ENCODE measurements at regions not wholly inside any gene's neighbourhood (a gene's known extent, or its start where the extent isn't known, plus 50 kb on each side); places are given as distances from the start of the nearest gene placed in this dataset.
"Not testable (repeated sequence)": the region's sequence is repeated elsewhere in the genome, so short reads cannot be mapped to it uniquely, and the experiment has no call there.

DNA sequence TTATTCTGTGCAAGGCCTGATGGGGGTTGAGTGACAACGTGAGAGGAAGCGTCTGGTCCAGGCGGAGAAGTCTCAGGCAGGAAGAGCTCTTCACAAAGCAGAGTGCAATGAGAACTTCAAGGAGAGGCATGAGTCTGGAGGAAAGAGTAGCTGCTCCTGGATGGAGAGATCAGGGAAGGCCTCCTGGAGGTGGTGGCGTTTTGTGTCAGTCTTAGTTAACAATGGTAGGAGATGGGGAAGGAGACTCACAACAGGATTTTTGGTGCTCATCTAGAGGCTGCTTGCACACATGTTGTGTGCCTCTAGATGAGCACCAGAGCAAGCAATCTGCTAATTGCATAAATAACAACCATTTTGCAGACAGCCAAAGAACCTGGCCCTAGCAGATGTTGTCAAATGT, 442.8 kb upstream of the PODXL start:
- DNase-seq (ENCODE audit: low read depth in 2 of 2): no peak
- no peak overlapping the region for H3K4me3 ChIP-seq (replicated peaks in 1 of 2; ENCODE audit: low read depth in 2 of 2, low read length in 2 of 2)
- TF ChIP-seq, protein P1, sequence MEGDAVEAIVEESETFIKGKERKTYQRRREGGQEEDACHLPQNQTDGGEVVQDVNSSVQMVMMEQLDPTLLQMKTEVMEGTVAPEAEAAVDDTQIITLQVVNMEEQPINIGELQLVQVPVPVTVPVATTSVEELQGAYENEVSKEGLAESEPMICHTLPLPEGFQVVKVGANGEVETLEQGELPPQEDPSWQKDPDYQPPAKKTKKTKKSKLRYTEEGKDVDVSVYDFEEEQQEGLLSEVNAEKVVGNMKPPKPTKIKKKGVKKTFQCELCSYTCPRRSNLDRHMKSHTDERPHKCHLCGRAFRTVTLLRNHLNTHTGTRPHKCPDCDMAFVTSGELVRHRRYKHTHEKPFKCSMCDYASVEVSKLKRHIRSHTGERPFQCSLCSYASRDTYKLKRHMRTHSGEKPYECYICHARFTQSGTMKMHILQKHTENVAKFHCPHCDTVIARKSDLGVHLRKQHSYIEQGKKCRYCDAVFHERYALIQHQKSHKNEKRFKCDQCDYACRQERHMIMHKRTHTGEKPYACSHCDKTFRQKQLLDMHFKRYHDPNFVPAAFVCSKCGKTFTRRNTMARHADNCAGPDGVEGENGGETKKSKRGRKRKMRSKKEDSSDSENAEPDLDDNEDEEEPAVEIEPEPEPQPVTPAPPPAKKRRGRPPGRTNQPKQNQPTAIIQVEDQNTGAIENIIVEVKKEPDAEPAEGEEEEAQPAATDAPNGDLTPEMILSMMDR (IDR thresholded peaks at IDR 0.05; ENCODE audit: low read depth, low read length): no peak

DNA sequence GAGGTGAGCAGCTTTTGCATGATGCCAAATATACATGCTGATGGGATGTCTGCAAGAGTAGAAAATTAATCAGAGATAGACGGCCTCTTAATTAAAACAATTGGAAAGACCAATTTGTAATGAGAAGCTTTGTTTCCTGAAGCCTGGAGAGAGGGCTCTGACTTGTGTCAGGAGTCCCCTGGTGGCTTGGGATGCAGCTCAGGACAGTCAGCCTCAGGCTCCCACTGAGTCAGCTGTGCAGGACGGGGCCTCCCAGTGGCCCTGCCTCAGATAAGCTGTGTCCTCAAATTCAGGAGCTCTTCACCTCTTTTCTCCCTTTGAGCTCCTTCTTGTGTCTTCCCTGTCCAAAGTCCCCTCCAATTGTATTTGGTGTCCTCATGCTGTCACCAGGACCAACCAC, 438.9 kb upstream of the PODXL start:
- DNase-seq (ENCODE audit: low read depth in 2 of 2): no peak
- no peak overlapping the region for H3K4me3 ChIP-seq (replicated peaks in 1 of 2; ENCODE audit: low read depth in 2 of 2, low read length in 2 of 2)
- TF ChIP-seq, protein P1 (IDR thresholded peaks at IDR 0.05; ENCODE audit: low read depth, low read length): no peak

GRCh38 chr7:131981069-131981468, 424.6 kb upstream of the PODXL start:
- not testable (repeated sequence) for H3K4me3 ChIP-seq (replicated peaks in 1 of 2; ENCODE audit: low read depth in 2 of 2, low read length in 2 of 2); DNase-seq (ENCODE audit: low read depth in 2 of 2)

DNA sequence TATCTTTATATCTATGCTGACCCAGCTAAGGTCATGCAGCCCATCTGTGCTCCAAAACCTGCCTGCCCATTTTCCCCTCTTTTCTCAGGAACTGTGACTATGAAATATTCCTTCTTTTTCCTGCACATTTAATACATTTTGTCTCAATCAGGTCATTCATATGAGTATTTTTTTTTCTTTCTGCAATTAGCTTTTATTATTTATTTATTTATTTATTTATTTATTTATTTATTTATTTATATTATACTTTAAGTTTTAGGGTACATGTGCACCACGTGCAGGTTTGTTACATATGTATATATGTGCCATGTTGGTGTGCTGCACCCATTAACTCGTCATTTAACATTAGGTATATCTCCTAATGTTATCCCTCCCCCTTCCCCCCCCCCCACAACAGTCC, 421.7 kb upstream of the PODXL start:
- not testable (repeated sequence) for DNase-seq (ENCODE audit: low read depth in 2 of 2)

DNA sequence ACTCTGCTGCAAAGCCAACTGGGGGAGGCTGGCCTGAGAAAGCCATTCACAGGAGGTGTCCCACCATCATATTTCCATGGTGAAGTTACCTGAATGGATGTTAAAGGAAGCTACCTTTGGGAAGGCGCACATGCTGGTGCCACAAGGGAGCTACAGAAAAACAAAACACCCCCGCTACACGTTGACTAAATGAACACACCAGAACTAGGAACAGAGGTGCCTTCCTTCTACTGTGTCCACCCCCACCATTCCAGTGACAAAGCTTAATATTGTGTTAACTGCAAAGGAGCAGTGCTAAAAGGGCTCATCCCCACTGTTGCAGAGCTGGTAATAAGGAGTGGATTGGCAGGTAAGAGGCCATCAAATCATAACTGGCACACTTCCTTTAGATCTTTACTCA, 420.0 kb upstream of the PODXL start:
- TF ChIP-seq, protein P1 (IDR thresholded peaks at IDR 0.05; ENCODE audit: low read depth, low read length): no peak
- DNase-seq (ENCODE audit: low read depth in 2 of 2): no peak
- H3K4me3 ChIP-seq (replicated peaks in 1 of 2; ENCODE audit: low read depth in 2 of 2, low read length in 2 of 2): no peak overlapping the region

More for the DNA sequence above, 421.7 kb upstream of the PODXL start:
- not testable (repeated sequence) for H3K4me3 ChIP-seq (replicated peaks in 1 of 2; ENCODE audit: low read depth in 2 of 2, low read length in 2 of 2)

- H3K4me3 ChIP-seq (replicated peaks in 1 of 2; ENCODE audit: low read depth in 2 of 2, low read length in 2 of 2): no peak overlapping the region
- TF ChIP-seq, protein P1 (IDR thresholded peaks at IDR 0.05; ENCODE audit: low read depth, low read length): no peak
These were observed 418.2 kb upstream of the PODXL start for GRCh38 chr7:131974671-131975070.

GRCh38 chr7:131972251-131972650, 415.8 kb upstream of the PODXL start:
- no peak for DNase-seq (ENCODE audit: low read depth in 2 of 2)
- TF ChIP-seq, protein P1 (IDR thresholded peaks at IDR 0.05; ENCODE audit: low read depth, low read length): no peak
- no peak overlapping the region for H3K4me3 ChIP-seq (replicated peaks in 1 of 2; ENCODE audit: low read depth in 2 of 2, low read length in 2 of 2)

More at GRCh38 chr7:131974671-131975070, 418.2 kb upstream of the PODXL start:
- DNase-seq (ENCODE audit: low read depth in 2 of 2): no peak

DNA sequence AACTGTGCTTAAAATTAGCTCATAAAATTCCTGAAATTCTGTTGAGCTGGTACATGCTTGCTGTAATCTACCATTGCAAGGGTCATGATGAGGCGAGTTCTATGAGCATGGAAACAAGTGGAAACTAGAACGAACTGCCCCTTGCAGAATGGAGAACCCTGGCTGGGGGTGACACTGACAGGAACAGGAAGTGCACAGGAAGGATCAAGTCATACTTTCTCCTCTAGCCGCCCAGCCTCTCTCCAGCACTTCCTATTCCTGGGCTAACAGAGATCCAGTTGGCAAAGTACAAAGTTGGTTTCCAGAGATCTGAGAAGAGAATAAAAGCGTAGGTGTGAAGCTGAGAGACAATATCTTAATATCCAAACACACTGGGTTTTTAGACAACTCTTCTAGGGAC, 414.2 kb upstream of the PODXL start:
- TF ChIP-seq, protein P1 (IDR thresholded peaks at IDR 0.05; ENCODE audit: low read depth, low read length): no peak
- no peak overlapping the region for H3K4me3 ChIP-seq (replicated peaks in 1 of 2; ENCODE audit: low read depth in 2 of 2, low read length in 2 of 2)
- no peak for DNase-seq (ENCODE audit: low read depth in 2 of 2)

Data from cardiac fibroblast (primary cell).